Ishikawa (cell line): ENCODE measurements at regions not wholly inside any gene's neighbourhood (a gene's known extent, or its start where the extent isn't known, plus 50 kb on each side); places are given as distances from the start of the nearest gene placed in this dataset.

Experiments used
- CEBPB ChIP-seq: IDR thresholded peaks from 2 replicates; pipeline ENCODE4 v1.6.1; 2012
- EP300 ChIP-seq: IDR thresholded peaks from 2 replicates; pipeline ENCODE4 v1.6.1; 2012; ENCODE audit warnings: borderline replicate concordance
- TAF1 ChIP-seq: IDR thresholded peaks from 2 replicates; pipeline ENCODE4 v1.6.1; 2012; ENCODE audit warnings: low read depth, mild to moderate bottlenecking
- TF ChIP-seq, protein P1 (sequence below): IDR thresholded peaks from 2 replicates; pipeline ENCODE4 v1.6.1; 2012

DNA sequence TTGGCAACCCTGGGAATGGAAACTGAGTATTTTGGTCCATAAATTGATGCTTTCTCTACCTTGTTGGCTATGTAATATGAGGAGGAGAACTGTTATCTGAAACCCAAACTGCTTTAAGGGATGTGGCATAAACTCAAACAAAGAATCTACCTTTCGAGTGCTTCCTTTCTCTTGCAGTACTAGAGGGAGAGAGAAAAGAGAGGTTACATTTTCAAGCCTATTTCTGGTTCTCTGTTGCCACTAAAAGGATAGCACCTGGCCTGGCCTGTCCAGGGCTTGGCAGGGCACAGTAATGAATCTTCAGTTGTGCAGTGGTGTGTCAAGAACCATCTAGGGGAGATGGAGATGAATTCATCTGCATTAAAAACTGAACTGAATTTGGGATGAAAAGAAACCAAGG, 308.6 kb downstream of the PTTG2 start:
- TF ChIP-seq TAF1: no peak
- TF ChIP-seq, protein P1, sequence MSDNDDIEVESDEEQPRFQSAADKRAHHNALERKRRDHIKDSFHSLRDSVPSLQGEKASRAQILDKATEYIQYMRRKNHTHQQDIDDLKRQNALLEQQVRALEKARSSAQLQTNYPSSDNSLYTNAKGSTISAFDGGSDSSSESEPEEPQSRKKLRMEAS: no peak
- TF ChIP-seq CEBPB: no peak
- no peak for TF ChIP-seq EP300
